ENCODE measurements at regions not wholly inside any gene's neighbourhood (a gene's known extent, or its start where the extent isn't known, plus 50 kb on each side); places are given as distances from the start of the nearest gene placed in this dataset. TPM values are rescaled to one million over a fixed set of nuclear protein-coding genes. Genes with fewer than 3 reads are reported as not detected.

DNA sequence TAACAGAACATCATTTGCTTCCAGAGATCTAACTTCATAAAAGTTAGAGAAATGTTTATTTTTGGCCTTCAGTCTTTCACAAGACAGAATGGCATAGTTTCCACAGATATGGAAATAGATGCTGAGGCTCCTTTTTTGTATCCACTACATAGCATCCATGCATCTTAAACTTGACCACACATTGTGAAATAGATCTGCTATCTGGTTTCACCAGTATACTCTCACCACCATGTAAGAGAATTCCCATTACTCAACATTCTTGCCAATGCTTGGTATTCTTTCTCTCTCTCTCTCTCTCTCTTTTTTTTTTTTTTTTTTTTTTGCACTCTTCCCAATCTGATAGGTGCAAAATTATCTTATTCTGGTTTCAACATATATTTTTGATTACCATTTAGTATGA, 52.1 kb upstream of the PRMT6 start:
- Histone ChIP-seq H3K9me1 (replicated peaks; ENCODE audit: control insufficient read depth, extremely low read depth, insufficient read depth, low read length) (no peaks in the 10 kb centered on the region), H3K4me3 (replicated peaks in 1 of 3; ENCODE audit: insufficient read depth in 1 of 3, low read depth in 1 of 3, low read length in 3 of 3) (no peak overlapping the region), H3K79me2 (ENCODE audit: control insufficient read depth, insufficient read depth, low read length) (no peaks in the 10 kb centered on the region), H2AFZ (ENCODE audit: low read depth, low read length) (no peak overlapping the region), H3K4me2 (ENCODE audit: insufficient read depth, low read length) (no peak overlapping the region), H3K9me3 (replicated peaks; ENCODE audit: control insufficient read depth, insufficient read depth, low read length) (no peaks in the 10 kb centered on the region), H3K27me3 (ENCODE audit: control insufficient read depth in 2 of 2, insufficient read depth in 2 of 2, low read length in 2 of 2) (no peaks in the 10 kb centered on the region), H3K9ac (replicated peaks; ENCODE audit: extremely low read depth, insufficient read depth, low read length) (no peak overlapping the region), H3K36me3 (ENCODE audit: control insufficient read depth in 2 of 2, extremely low read depth in 1 of 2, insufficient read depth in 2 of 2, low read length in 2 of 2) (no peaks in the 10 kb centered on the region), H4K20me1 (replicated peaks; ENCODE audit: control insufficient read depth, extremely low read depth, insufficient read depth, low read length) (no peaks in the 10 kb centered on the region), H3K4me1 (ENCODE audit: control insufficient read depth, extremely low read depth, insufficient read depth, low read length) (no peaks in the 10 kb centered on the region), H3K27ac (ENCODE audit: insufficient read depth, low read depth, low read length) (no peak overlapping the region)
- TF ChIP-seq POLR2AphosphoS5 (IDR thresholded peaks at IDR 0.05; ENCODE audit: insufficient read depth, low read depth, low read length) (no peak), FOS (IDR thresholded peaks at IDR 0.05; ENCODE audit: borderline replicate concordance, insufficient read depth, low read length) (no peak), GATA2 (IDR thresholded peaks at IDR 0.05; ENCODE audit: insufficient read depth, insufficient read length, low read depth, low read length) (no peak), MYC (IDR thresholded peaks at IDR 0.05; ENCODE audit: low read depth, low read length) (no peak), POLR2A (IDR thresholded peaks at IDR 0.05; ENCODE audit: low read depth, low read length) (no peak), EZH2 (IDR thresholded peaks at IDR 0.05; ENCODE audit: borderline replicate concordance, low read depth, low read length, severe bottlenecking) (no peak)
- TF ChIP-seq, protein P1, sequence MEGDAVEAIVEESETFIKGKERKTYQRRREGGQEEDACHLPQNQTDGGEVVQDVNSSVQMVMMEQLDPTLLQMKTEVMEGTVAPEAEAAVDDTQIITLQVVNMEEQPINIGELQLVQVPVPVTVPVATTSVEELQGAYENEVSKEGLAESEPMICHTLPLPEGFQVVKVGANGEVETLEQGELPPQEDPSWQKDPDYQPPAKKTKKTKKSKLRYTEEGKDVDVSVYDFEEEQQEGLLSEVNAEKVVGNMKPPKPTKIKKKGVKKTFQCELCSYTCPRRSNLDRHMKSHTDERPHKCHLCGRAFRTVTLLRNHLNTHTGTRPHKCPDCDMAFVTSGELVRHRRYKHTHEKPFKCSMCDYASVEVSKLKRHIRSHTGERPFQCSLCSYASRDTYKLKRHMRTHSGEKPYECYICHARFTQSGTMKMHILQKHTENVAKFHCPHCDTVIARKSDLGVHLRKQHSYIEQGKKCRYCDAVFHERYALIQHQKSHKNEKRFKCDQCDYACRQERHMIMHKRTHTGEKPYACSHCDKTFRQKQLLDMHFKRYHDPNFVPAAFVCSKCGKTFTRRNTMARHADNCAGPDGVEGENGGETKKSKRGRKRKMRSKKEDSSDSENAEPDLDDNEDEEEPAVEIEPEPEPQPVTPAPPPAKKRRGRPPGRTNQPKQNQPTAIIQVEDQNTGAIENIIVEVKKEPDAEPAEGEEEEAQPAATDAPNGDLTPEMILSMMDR (IDR thresholded peaks at IDR 0.05; ENCODE audit: extremely low read depth in 1 of 2, insufficient read depth in 1 of 2, low read depth in 1 of 2, low read length in 2 of 2) = no peak
- TF ChIP-seq, protein P2, sequence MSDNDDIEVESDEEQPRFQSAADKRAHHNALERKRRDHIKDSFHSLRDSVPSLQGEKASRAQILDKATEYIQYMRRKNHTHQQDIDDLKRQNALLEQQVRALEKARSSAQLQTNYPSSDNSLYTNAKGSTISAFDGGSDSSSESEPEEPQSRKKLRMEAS (IDR thresholded peaks at IDR 0.05; ENCODE audit: insufficient read depth, insufficient read length) = no peak
- FAIRE-seq (no peak), DNase-seq (ENCODE audit: low read depth, low spot score) (no peak)
- ChIA-PET CTCF (no interaction called here), POLR2A (no interaction called here)
- BruUV-seq (replicated peaks) = no TSS peak
- dilution Hi-C loops (cut with MboI; ENCODE audit: extremely low pct_ligation_motif_present, low sequenced_read_pairs) (no loop called here), intact Hi-C loops (cut with micrococcal nuclease) (no loop called here)

Small RNAs in the stretch of these regions (small RNA-seq; reads per million reads assigned to genes)
- not detected for gene AL596327.1 (ENCODE audit: insufficient read depth, insufficient read length, low read depth, low replicate concordance)
- gene SEPT2P1 (ENCODE audit: insufficient read depth, insufficient read length, low read depth, low replicate concordance) = not detected

Data from endothelial cell of umbilical vein (primary cell).